GM12864 (cell line): ENCODE measurements at regions not wholly inside any gene's neighbourhood (a gene's known extent, or its start where the extent isn't known, plus 50 kb on each side); places are given as distances from the start of the nearest gene placed in this dataset.

ENCODE experiments used
- DNase-seq: peaks from one replicate; pipeline ENCODE4 v3.0.0-alpha.2; 2011; ENCODE audit warnings: low read depth
- H3K4me3 ChIP-seq: 2 replicates; pipeline ENCODE4 v1.5.1; 2011; ENCODE audit warnings: mild to moderate bottlenecking, low read depth, low read length, control low read depth
- TF ChIP-seq, protein P1 (sequence below): IDR thresholded peaks from 2 replicates; pipeline ENCODE4 v1.5.1; 2011; ENCODE audit warnings: low read depth, mild to moderate bottlenecking, moderate library complexity, low read length, control low read depth, inconsistent platforms; ENCODE audit errors: missing control alignments

DNA sequence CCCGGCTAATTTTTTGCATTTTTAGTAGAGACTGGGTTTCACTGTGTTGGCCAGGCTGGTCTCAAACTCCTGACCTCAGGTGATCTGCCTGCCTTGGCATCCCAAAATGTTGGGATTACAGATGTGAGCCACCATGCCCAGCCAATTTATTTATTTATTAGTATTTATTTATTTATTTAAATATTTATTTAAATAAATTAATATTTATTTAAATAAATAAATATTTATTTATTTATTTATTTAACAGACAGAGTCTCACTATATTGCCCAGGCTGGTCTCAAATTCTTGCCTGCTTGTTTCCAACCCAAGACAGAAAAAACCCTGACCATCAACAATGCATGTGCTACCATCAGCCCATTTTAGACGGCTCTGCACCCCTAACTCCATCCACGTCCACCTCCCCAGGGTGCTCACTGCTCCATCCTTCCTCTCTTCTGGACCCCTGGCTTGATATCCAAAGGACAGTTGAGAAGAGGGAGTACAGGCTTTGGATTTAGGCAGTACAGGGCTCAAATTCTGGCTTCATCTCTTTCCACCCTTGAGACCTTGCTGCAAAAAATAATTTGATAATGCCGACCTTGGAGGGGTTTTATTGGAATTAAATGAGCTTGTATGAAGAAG lies 232.6 kb downstream of the MED10 start:
- no peak for DNase-seq
- TF ChIP-seq, protein P1, sequence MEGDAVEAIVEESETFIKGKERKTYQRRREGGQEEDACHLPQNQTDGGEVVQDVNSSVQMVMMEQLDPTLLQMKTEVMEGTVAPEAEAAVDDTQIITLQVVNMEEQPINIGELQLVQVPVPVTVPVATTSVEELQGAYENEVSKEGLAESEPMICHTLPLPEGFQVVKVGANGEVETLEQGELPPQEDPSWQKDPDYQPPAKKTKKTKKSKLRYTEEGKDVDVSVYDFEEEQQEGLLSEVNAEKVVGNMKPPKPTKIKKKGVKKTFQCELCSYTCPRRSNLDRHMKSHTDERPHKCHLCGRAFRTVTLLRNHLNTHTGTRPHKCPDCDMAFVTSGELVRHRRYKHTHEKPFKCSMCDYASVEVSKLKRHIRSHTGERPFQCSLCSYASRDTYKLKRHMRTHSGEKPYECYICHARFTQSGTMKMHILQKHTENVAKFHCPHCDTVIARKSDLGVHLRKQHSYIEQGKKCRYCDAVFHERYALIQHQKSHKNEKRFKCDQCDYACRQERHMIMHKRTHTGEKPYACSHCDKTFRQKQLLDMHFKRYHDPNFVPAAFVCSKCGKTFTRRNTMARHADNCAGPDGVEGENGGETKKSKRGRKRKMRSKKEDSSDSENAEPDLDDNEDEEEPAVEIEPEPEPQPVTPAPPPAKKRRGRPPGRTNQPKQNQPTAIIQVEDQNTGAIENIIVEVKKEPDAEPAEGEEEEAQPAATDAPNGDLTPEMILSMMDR, result no peak

DNA sequence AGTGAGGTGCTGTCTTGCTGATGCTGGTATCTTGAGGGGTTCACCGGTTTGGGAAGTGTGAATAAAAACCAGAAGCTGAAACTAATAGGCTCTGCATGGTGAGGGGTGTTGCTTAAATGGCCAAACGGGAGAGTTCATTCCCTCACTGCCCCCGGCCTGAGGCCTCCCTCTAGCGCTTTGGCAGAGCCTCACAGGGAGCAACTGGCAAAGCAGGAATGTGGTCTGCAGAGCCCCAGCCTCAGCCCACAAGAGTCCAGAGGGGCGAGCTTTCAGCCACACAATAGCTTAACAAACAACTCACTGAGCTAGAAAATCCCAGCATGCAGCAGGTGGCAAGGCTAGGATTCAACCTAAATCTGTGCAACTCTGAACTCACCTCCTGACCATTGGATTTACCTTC lies 234.8 kb downstream of the MED10 start:
- H3K4me3 ChIP-seq, result no peak overlapping the region
- DNase-seq, result no peak
- TF ChIP-seq, protein P1, result no peak

More for the DNA sequence above, 232.6 kb downstream of the MED10 start:
- H3K4me3 ChIP-seq, result no peak overlapping the region

DNA sequence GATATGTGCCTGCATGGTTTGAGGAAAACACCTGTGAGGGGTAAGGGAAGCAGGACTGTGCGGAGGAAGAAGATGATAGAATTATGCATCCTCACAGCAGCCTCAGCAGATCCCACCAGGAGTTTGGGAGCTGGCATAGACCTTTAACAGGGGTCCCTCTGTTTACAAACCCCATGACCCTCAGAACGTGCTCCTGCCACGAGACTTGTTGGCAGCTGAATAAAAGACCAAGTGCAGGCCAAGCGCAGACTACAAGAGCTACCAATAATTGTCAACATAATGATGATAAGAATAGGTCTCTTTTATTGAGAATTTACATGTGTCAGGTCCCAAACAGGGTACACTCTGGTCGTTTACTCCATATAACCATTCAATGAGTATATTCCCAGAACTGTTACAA lies 236.0 kb downstream of the MED10 start:
- no peak overlapping the region for H3K4me3 ChIP-seq
- no peak for DNase-seq
- TF ChIP-seq, protein P1, result no peak

DNA sequence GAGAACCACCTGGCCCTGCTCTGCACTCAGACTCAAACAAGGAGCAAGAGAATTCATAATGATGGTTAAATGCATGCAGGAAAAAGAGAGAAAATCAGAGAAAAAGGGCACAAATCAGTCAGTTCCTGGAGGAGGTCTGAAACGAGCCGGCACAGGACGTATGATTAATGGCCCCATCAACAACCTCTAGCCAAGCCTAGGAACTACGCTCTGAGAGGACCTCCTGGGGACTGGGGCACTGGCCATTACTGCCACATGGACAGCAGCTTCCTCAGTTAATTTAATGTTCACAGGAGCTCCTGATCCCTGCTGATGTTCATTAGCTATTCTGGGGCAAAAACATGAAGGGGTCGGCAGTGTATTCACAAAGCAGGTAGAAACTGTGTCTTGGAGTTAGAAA lies 238.1 kb downstream of the MED10 start:
- TF ChIP-seq, protein P1, result no peak
- no peak for DNase-seq
- H3K4me3 ChIP-seq, result no peak overlapping the region

DNA sequence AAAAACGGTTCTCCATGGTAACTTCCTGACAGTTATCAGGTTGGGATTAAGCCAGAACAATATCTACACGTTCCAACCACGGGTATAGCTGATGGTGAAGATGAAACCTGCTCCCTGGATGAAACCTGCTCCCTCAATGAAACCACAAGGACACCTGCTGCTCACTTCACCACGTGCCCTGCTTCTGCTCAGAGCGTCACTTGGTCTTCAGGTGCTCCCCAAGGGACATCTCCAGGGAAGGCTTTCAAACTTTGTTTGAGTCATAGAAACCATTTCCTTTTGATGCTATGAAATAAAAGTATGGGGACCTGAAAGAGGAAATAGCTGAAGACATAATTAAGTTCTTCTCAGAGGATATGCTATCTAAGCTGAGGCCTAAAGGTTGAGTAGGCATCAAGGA lies 242.4 kb downstream of the MED10 start:
- H3K4me3 ChIP-seq, result no peak overlapping the region
- TF ChIP-seq, protein P1, result no peak
- DNase-seq, result no peak

DNA sequence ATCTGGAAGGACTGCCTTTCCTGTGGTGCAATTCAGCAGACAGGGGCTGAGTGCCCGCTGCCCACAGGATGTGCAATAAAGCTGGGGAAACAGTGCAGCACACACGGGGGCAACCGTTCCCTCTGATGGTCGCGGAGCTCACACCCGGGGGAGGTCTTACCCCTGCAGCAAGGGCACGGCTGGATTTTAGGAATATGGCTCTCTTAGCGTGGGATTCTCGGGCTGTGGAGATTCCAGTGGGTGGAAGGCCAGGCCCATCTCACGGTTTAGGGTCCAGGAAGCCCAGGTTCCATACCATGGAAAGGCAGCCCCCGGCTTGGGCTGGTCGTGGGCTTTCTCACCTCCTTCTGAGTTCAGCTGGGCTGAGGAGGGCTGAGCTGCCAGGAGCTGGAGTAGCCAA lies 244.1 kb downstream of the MED10 start:
- no peak overlapping the region for H3K4me3 ChIP-seq
- TF ChIP-seq, protein P1, result no peak
- DNase-seq, result no peak

DNA sequence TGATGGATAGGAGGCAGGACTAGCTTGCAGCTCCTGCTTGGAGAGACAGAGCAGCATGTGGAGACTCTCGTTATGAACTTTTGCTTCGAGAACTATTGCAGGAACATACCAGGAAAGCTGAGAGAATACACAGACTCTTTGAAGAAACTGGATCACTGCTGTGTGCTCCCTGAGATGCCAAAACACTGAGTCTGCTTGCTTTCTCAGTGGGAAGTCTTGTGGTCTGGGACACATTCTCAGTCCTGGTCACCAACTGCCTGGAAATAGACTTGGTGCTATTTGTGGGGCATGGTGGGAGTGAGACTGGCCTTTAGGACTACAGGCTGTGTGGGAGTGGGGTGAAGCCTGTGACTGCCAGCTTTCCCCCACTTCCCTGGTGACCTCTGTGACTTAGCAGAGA lies 252.6 kb downstream of the MED10 start:
- no peak overlapping the region for H3K4me3 ChIP-seq
- TF ChIP-seq, protein P1, result no peak
- no peak for DNase-seq
